Ovary (tissue), 3 donors: ENCODE measurements at regions not wholly inside any gene's neighbourhood (a gene's known extent, or its start where the extent isn't known, plus 50 kb on each side); places are given as distances from the start of the nearest gene placed in this dataset.

Experiments used
- CTCF ChIP-seq, 3 donors: fragments of 450-650 bp in 2 of 3; fragments of 200-600 bp in 1 of 3; IDR thresholded peaks; one replicate each; pipeline versions ENCODE4 v1.5.1 to v1.8.0; 2016 to 2022; ENCODE audit warnings: antibody characterized with exemption in 3 of 3, mild to moderate bottlenecking in 1 of 3
- EP300 ChIP-seq: sonication (generic); formaldehyde crosslinking; IDR thresholded peaks from one replicate; pipeline ENCODE4 v1.6.1; 2017; ENCODE audit warnings: antibody characterized with exemption
- POLR2A ChIP-seq: fragments of 450-650 bp; IDR thresholded peaks from one replicate; pipeline ENCODE4 v1.6.1; 2017; ENCODE audit warnings: antibody characterized with exemption, mild to moderate bottlenecking, moderate library complexity
- donor health status: DM: no; HTN: no; CAD: no.

- TF ChIP-seq CTCF (IDR thresholded peaks at IDR 0.05) (no peak), EP300 (no peak), POLR2A (no peak)
Observed at GRCh38 chr20:50338479-50339391, 148.1 kb downstream of the CEBPB start.
